NB4 (cell line): ENCODE measurements at regions not wholly inside any gene's neighbourhood (a gene's known extent, or its start where the extent isn't known, plus 50 kb on each side); places are given as distances from the start of the nearest gene placed in this dataset.

Experiments used
- MYC ChIP-seq: IDR thresholded peaks from 2 replicates; pipeline ENCODE4 v1.6.1; 2011; ENCODE audit warnings: low read depth, low read length
- POLR2A ChIP-seq: IDR thresholded peaks from 2 replicates; pipeline ENCODE4 v1.6.1; 2011; ENCODE audit warnings: mild to moderate bottlenecking; ENCODE audit not compliant: insufficient read length; ENCODE audit errors: extremely low read depth
- TF ChIP-seq, protein P1 (sequence below): IDR thresholded peaks from one replicate; pipeline ENCODE4 v1.5.1; 2012; ENCODE audit warnings: low read depth, low read length
- TF ChIP-seq, protein P2 (sequence below): IDR thresholded peaks from 2 replicates; pipeline ENCODE4 v1.6.1; 2011; ENCODE audit warnings: low read depth, low read length

DNA sequence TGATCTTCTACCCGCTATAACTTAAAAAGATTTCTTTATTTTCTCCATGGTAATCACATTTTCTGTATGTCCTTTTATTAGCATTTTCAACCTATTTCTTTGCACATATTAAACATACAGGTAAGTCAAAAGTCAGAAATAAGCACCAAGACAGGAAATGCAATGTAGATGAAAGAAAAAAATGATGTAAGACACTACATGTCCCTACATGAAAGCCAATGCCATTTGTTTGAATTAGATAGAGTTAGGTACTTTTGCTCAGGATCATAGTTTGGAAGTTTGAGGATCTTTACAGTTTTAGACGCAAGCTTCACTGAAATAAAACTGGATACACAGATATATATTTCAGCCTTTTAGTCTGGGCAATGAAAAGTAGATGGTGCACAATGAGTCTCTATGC, 453.1 kb upstream of the MEF2C start:
- TF ChIP-seq, protein P1, sequence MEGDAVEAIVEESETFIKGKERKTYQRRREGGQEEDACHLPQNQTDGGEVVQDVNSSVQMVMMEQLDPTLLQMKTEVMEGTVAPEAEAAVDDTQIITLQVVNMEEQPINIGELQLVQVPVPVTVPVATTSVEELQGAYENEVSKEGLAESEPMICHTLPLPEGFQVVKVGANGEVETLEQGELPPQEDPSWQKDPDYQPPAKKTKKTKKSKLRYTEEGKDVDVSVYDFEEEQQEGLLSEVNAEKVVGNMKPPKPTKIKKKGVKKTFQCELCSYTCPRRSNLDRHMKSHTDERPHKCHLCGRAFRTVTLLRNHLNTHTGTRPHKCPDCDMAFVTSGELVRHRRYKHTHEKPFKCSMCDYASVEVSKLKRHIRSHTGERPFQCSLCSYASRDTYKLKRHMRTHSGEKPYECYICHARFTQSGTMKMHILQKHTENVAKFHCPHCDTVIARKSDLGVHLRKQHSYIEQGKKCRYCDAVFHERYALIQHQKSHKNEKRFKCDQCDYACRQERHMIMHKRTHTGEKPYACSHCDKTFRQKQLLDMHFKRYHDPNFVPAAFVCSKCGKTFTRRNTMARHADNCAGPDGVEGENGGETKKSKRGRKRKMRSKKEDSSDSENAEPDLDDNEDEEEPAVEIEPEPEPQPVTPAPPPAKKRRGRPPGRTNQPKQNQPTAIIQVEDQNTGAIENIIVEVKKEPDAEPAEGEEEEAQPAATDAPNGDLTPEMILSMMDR, result no peak
- no peak for TF ChIP-seq POLR2A
- no peak for TF ChIP-seq MYC
- TF ChIP-seq, protein P2, sequence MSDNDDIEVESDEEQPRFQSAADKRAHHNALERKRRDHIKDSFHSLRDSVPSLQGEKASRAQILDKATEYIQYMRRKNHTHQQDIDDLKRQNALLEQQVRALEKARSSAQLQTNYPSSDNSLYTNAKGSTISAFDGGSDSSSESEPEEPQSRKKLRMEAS, result no peak
